ENCODE measurements at regions not wholly inside any gene's neighbourhood (a gene's known extent, or its start where the extent isn't known, plus 50 kb on each side); places are given as distances from the start of the nearest gene placed in this dataset.

DNA sequence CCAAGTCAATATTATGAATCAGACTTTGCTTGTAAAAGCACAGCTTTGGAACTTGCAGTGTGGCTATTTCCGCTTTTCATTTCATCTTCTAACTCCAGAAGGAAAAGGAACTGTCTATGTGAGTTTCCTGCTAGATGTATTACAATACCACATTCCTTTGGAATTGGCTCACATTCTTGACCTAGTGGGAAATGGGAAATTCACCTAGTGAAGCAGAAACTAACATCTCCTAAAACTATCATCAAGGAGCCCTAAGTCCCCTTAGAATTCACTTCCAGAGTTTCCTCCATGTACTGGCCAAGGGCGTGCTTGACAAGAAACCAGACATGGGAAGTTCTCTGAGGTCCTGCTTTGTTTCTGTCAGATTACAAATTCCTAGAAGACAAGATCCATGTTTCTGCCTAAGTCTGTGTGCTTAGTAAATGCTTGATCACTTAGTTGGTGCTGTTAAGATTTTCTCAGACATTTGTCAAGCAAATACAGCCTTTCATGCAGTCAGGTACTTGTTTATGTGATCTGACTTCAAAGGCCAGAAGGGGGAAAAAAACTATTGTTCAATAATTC lies 275.7 kb upstream of the FN1 start:
- DNase-seq = no peak

DNA sequence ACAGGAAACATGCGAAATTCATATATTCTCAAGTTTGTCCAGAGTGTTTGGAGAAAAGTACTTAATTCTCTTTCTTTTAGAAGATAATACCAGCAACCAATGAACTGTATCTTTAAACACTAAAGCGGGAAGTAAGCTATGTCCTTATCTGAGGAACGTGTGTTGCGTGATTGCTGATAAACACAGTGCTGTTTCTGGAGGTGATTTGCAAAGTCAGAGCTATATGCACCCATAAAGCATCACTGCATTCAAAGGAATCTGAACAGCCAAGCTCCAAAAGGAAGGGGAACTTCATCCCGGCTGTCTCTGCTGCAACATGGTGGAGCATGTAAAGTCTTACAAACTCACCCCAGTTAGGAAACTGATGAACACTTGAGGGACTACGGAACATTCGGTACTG lies 271.7 kb upstream of the FN1 start:
- no peak for DNase-seq

DNA sequence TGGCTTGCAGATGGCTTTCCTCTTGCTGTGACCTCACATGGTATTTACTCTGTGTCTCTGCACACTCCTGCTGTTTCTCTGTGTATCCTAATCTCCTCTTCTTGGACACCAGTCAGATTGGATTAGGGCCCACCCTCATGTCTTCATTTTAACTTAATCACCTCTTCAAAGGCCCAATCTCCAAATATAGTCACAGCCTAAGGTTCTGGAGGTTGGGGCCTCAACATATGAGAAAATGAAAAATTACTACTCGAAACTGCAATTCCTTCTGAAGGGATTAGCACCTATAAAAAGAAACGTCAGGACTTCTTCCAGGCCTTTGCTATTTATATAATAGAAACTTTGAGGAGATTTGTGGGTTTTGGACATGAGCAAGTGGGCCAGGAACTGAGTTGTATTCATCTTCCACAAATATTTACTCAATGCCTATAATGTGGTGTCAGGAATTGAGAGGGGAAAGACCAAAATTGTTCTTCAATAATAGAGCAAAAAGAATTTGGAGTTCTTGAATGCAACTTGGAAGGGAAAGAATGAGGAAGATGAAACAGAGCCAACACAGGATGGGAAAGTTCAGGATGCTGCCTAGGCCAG lies 270.0 kb upstream of the FN1 start:
- no peak for DNase-seq

DNA sequence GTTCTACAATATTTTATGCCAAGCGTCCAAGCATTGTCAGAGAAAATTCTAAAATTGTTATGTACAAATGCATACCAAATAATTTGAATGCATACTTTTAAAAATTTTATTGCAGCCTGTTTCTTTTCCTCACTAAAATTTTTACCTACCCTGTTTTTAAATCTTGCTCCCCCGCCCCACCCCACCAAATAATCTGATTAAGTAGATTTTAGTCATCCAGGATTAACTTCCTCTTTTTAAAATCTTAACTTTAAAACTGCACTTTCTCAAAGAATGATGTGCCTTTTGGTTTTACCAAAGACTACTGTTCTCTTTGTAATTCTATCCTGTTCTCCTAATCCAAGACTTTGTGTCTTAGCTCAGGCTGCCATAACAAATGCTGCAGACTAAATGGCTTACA lies 269.4 kb upstream of the FN1 start:
- no peak for DNase-seq

DNA sequence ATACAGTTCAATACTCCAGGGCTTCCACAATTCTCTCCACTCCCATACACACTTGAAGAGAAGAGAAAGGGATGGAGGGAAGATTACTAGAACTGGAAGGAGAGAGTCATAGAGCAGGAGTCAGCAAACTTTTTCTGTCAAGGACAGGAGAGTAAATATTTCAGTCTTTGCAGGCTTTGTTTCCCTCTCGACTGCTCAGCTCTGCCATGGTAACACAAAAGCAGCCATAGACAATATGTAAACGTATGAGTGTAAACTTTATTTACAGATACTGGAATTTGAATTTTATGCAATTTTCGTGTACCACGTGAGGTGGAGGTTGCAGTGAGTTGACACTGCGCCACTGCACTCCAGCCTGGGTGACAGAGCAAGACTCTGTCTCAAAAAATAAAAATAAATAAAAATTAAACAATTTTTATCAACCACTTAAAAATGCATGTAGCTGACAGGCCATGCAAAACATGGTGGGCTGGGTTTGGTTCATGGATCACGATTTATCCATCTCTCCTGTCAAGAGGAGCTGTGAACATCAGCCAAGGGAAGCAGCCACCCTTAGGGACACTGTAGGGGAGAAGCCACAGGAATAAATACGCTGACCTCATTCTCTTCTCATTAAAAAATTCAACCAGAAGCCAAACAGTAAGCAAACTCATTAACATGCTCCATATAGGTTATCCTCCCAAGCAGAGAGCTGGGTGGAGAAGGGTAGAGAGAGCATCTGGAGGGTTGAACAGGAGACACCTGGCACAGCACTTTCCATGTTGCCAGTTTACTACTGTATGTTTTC lies 266.4 kb upstream of the FN1 start:
- DNase-seq = no peak

- no peak for DNase-seq
Measured at GRCh38 chr2:215699700-215700538, 264.1 kb upstream of the FN1 start.

DNA sequence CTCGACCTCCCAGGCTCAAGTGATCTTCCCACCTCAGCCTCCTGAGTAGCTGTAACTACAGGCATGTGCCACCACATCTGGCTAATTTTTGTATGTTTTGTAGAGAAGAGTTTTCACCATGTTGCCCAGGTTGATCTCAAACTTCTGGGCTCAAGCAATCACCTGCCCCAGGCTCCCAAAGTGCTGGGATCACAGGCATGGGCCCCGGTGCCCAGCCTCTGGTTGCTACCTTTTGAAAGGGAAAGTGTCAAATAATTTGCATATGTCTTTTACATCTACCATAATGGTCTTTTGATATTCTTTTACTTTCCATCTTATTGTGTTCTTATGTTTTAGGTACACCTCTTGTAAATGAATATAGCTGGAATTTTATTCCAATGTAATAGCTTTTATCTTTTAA lies 263.1 kb upstream of the FN1 start:
- no peak for DNase-seq

- DNase-seq = no peak
Measured at GRCh38 chr2:215698566-215698965, 262.7 kb upstream of the FN1 start.

GRCh38 chr2:215697496-215697895 lies 261.6 kb upstream of the FN1 start:
- DNase-seq = no peak

DNA sequence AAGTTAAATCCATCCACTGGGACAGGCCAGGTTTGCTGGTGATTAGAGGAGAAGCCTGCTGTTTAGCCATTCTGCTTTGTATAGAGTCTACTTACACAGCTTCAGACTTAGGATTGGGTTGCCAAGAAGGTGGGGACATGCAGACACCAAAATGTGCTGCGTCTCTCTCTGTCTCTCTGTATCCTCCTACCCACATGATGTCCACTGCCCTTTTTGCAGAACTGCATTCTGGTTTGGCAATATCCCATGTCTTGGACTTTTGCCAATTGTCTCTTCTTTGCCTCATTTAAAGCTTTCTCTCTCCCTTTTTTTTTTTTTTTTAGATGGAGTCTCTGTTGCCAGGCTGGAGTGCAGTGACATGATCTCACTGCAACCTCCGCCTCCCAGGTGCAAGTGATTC lies 261.1 kb upstream of the FN1 start:
- no peak for DNase-seq

DNA sequence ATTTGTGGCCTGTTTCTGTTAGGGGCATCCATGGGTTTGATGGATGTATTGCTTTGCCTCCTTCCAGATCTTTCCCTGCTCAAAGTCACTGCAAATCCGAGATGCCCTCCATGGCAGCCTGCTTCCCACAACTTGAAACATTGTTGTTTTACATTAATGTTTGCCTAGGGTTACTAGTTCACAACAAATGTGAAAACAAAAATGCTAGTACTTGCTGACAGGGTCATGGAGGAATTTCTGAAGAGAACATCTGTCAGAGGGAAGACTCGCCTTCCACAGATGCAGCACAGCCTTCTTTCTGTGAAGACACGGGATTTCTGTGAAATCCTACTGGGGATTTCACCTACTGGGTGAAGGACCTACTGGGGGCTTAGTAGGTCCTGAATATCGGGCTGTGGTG lies 260.0 kb upstream of the FN1 start:
- DNase-seq = no peak

- DNase-seq = no peak
Measured at GRCh38 chr2:215693999-215694580, 258.2 kb upstream of the FN1 start.

DNA sequence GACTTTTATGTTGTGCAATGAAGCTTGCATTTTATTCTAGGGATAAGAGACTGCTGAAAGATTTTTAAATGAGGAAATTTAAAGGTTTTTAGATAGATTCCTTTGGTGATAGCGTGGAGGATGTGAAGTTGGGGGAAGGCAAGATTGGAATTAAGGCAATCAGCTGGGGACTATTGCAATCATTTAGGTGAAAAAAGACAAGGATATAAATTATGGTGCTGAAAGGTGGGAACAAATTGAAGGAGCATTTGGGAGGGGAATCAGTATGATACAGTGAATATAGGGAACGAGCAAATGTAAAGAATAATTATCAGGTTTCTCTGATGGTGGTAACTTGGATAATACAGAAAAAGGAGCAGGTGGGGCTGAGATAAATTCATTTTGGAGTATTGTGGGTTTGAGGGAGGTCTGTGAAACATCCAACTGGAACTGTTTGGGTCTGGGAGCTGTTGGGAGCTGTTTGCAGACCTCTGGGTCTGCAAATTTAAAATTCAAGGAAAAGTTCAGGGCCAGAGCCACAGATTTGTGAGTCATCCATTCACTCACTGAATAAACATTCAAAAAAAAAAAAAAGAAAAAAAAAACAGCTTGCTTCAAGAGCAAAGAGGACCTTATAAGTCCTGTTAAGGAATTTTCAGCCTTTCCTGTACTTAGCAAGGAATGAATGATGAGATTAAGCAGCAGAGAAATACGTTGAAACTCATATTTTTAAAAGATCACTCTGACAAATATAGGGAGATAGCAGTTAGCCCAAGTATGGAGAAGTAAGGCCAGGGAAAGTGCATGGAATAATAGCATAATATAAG lies 257.5 kb upstream of the FN1 start:
- no peak for DNase-seq

- no peak for DNase-seq
Measured at GRCh38 chr2:215692387-215693079, 256.7 kb upstream of the FN1 start.

- no peak for DNase-seq
Measured at GRCh38 chr2:215691346-215691745, 255.5 kb upstream of the FN1 start.

DNA sequence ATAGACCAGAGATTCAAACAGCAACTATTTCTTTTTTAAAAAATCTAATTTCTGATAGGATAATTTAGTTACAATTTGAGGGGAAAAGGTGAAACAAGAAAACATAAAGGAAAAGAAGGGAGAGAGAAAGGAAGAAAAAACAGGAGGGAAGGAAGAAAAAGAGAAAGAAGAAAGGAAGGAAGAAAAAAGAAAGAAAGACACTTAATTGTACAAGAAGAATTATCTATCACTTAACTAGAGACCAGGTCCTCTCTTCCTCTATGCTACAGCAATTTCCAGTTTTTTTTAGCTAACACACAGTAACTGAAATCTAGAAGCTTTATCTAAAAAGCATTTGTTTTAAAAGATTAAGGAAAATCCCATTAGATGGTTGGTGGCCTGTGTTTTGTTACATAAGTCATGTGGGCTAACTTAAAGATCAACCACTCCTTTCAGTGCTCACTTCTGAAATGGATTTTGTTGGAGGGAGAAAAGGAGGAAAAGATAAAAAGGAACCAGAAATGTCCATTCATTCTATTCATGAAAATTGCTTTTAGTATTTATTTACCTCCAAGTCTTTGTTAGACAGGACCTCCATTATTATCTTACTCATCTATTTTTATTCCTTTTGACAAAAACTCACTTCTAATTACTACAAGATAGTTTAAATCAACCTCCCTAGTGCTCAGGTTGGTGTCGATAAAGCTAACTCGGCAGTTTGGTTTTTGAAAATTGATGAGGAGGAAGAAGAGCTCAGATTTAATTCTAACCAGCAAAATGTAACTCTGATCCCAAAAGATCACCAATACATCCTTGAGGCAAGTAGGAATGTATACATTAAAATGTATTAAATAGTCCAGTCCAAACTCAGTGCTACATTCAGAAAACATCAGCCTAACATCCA lies 251.5 kb upstream of the FN1 start:
- no peak for DNase-seq

GRCh38 chr2:215685238-215685990 lies 249.5 kb upstream of the FN1 start:
- no peak for DNase-seq

GRCh38 chr2:215684448-215685237 lies 248.8 kb upstream of the FN1 start:
- no peak for DNase-seq

- no peak for DNase-seq
Measured at GRCh38 chr2:215683295-215683694, 247.4 kb upstream of the FN1 start.

Data from stimulated activated naive CD4-positive, alpha-beta T cell treated with Interleukin-2 at 50 U/mL for 16 hours (primary cell).